Ovary (tissue), 3 donors: ENCODE measurements at regions not wholly inside any gene's neighbourhood (a gene's known extent, or its start where the extent isn't known, plus 50 kb on each side); places are given as distances from the start of the nearest gene placed in this dataset.

Experiments
- CTCF ChIP-seq, 3 donors: fragments of 450-650 bp in 2 of 3; fragments of 200-600 bp in 1 of 3; IDR thresholded peaks; one replicate each; pipeline versions ENCODE4 v1.5.1 to v1.8.0; 2016 to 2022; ENCODE audit warnings: antibody characterized with exemption in 3 of 3, mild to moderate bottlenecking in 1 of 3
- EP300 ChIP-seq: sonication (generic); formaldehyde crosslinking; IDR thresholded peaks from one replicate; pipeline ENCODE4 v1.6.1; 2017; ENCODE audit warnings: antibody characterized with exemption
- POLR2A ChIP-seq: fragments of 450-650 bp; IDR thresholded peaks from one replicate; pipeline ENCODE4 v1.6.1; 2017; ENCODE audit warnings: antibody characterized with exemption, mild to moderate bottlenecking, moderate library complexity
- donor health status: DM: no; HTN: no; CAD: no.

- TF ChIP-seq POLR2A (no peak), CTCF (IDR thresholded peaks at IDR 0.05) (no peak), EP300 (no peak)
These were observed 143.7 kb downstream of the PTPN20 start for GRCh38 chr10:47054974-47055373.
